ENCODE measurements at regions not wholly inside any gene's neighbourhood (a gene's known extent, or its start where the extent isn't known, plus 50 kb on each side); places are given as distances from the start of the nearest gene placed in this dataset.

DNA sequence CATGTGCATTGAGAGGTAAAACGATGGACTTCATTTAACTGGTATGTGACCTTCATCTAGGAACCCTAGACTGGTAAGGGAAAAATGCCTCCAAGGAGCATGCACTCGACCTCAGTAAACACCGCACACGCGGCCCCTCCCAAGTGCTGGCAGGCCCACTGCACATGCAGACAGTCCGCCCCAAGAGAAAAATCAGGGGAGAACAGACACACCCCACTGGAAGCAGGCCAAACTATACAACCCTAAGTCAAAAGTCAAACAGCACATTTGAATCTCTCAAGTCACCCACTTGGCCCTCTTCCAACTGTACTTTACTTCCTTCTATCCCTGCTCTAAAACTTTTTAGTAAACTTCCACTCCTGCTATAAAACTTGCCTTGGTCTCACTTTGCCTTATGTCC lies 250.1 kb upstream of the HES1 start:
- WGBS, 2 donors = 41 to 60% methylated on average over 6 of the region's 6 CpGs
- intact Hi-C loops (cut with DNase I) = no loop called here

DNA sequence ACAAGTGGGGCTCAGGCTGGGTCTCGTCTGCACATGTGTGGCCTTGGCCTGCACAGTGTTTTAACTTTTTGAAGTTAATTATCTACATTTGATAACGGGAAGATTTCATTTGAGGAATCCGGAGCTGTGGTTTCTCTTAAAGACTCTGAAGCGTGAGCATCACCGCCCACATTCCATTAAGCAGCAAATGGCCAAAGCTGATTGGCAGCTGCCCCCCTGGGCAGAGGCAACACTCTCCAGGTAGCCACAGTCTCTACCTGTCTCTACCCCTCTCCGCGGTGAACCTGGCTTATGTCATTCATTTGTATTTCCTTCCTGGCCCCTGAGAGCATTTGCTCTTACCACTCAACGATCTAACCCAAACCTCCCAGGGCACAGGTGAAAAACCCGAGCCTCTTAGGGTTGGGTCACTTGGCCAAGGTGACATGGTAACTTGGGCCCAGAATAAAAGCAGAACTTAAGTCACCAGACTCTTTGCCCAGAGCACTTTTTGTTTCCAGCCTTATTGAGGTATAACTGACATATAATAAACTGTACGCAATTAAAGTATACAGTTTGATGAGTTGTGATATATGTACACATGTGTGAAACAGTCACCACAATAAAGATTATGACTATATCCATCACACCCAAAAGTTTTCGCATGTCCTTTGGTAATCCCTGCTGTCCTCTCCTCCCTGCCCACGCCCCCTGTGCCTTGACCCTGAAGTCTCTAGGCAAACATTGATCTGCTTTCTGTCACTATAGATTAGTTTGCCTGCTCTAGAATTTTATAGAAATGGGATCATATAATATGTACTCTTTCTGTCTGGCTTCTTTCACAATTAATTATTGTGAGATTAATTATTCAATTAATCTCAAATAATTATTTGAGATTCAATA lies 245.7 kb upstream of the HES1 start:
- intact Hi-C loops (cut with DNase I) = no loop called here
- Histone ChIP-seq H3K4me3 (no peak overlapping the region), H3K27ac (peak overlapping the region in 1 of 4 donors; percentile 3), H3K4me1 (peaks cover 6 to 33% (median 19%) of the 10 kb centered on the region in 3 donors), H3K27me3 (no peaks in the 10 kb centered on the region), H3K9me3 (no peaks in the 10 kb centered on the region), H3K36me3 (no peaks in the 10 kb centered on the region)
- TF ChIP-seq, protein P1, sequence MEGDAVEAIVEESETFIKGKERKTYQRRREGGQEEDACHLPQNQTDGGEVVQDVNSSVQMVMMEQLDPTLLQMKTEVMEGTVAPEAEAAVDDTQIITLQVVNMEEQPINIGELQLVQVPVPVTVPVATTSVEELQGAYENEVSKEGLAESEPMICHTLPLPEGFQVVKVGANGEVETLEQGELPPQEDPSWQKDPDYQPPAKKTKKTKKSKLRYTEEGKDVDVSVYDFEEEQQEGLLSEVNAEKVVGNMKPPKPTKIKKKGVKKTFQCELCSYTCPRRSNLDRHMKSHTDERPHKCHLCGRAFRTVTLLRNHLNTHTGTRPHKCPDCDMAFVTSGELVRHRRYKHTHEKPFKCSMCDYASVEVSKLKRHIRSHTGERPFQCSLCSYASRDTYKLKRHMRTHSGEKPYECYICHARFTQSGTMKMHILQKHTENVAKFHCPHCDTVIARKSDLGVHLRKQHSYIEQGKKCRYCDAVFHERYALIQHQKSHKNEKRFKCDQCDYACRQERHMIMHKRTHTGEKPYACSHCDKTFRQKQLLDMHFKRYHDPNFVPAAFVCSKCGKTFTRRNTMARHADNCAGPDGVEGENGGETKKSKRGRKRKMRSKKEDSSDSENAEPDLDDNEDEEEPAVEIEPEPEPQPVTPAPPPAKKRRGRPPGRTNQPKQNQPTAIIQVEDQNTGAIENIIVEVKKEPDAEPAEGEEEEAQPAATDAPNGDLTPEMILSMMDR (IDR thresholded peaks at IDR 0.05) = no peak
- TF ChIP-seq POLR2A (IDR thresholded peaks at IDR 0.05) = no peak
- no peak for DNase-seq
- 73 to 83% methylated on average over 11 of the region's 12 CpGs for WGBS, 2 donors

More for the DNA sequence above, 250.1 kb upstream of the HES1 start:
- peak overlapping the region; percentile 50 to 87 (median 84) for H3K27ac ChIP-seq
- H3K4me1 ChIP-seq = peaks cover 3 to 45% (median 27%) of the 10 kb centered on the region in 3 donors
- no peak overlapping the region for H3K4me3 ChIP-seq
- no peak for DNase-seq
- H3K9me3 ChIP-seq = no peaks in the 10 kb centered on the region
- H3K36me3 ChIP-seq = no peaks in the 10 kb centered on the region
- TF ChIP-seq POLR2A (IDR thresholded peaks at IDR 0.05) = no peak
- TF ChIP-seq, protein P1 (IDR thresholded peaks at IDR 0.05) = no peak
- no peaks in the 10 kb centered on the region for H3K27me3 ChIP-seq

DNA sequence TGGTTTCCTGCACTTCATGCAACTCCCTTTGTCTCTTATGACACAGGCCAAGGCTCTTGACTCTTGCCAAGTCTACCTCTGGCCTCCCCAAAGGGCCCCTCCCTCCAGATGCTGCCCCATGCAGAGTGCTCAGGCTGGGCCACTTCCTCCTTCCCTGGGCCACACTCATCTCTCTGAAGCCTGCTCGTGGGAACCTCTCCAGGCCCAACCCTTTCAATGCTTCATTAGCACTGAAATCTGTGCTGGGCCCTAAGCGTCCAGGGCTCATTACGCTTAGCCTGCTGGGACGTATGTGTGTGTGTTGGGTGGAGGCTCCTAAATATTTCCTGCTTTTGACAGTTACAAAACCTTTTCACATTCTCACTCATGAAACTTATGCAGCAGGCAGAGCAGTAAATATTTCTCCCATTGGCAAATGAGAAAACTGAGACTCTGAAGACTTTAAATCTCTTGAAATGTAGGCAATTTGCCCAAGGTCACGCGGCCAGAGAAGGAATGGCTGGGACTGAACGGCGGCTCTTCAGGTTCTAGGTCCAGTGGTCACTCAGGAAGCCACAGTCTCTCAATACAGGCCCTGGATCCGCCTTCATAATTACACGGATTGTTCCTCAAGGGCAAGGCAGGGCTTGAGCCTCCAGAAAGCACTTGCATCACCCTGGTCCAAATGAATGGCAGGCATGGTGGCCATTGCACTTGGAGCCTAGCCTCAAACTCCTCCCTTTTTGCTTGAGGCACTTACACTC lies 241.7 kb upstream of the HES1 start:
- peak overlapping the region; percentile 71 to 88 (median 86) for H3K27ac ChIP-seq
- no peak overlapping the region for H3K4me3 ChIP-seq
- TF ChIP-seq, protein P1 (IDR thresholded peaks at IDR 0.05) = peak in 1 of 6 experiments; percentile 10
- TF ChIP-seq POLR2A (IDR thresholded peaks at IDR 0.05) = no peak
- H3K36me3 ChIP-seq = no peaks in the 10 kb centered on the region
- DNase-seq = no peak
- intact Hi-C loops (cut with DNase I) = no loop called here
- H3K4me1 ChIP-seq = peaks cover 4 to 42% (median 26%) of the 10 kb centered on the region in 3 donors
- WGBS, 2 donors = 36 to 48% methylated on average over 8 to 9 of the region's 10 CpGs
- no peaks in the 10 kb centered on the region for H3K9me3 ChIP-seq
- H3K27me3 ChIP-seq = no peaks in the 10 kb centered on the region

DNA sequence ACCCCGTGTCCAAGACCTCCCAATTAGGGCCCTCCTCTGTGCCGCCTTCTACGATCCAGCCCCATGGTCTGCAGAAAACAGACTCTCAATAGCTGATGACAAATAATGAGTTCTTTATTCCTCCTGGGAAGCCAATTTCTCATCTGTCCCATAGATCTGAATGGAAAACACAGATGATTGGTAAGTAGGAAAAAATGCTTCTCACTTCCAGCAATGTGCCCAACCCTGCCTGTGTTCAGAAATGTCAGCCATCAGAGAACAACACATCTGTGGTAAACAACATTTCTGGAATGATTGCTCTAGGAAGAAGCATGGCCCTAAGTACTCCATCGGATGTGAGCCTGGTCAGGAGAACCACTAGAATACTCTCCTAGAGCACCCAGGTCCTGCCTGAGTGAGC lies 240.5 kb upstream of the HES1 start:
- TF ChIP-seq POLR2A (IDR thresholded peaks at IDR 0.05) = no peak
- TF ChIP-seq, protein P1 (IDR thresholded peaks at IDR 0.05) = no peak
- Histone ChIP-seq H3K4me3 (no peak overlapping the region), H3K27me3 (no peaks in the 10 kb centered on the region), H3K27ac (peak overlapping the region; percentile 71 to 88 (median 86)), H3K9me3 (no peaks in the 10 kb centered on the region), H3K4me1 (peaks cover 4 to 42% (median 26%) of the 10 kb centered on the region in 3 donors), H3K36me3 (no peaks in the 10 kb centered on the region)
- DNase-seq = no peak
- intact Hi-C loops (cut with DNase I) = no loop called here
- 83 to 84% methylated on average over 4 of the region's 4 CpGs for WGBS, 2 donors

DNA sequence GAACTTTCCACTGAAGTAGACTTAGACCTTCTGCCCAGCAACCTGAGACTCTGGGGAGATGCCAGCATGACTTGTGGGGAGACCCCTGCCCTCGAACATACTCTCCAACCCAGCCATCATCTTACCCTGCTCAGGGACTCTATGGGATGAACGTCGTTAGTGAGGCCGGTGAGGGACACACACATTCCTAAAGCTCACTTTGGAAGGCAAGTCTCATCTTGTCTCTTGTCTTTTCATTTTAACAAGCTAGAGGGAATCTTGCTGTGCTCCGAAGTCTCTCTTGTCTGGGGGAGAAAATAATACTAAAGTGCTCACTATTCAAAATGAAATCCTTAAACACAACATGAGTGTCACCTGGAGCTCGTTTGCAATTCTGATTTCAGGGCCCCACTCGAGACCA lies 239.5 kb upstream of the HES1 start:
- Histone ChIP-seq H3K9me3 (no peaks in the 10 kb centered on the region), H3K27ac (peak overlapping the region in 2 of 4 donors; percentile 88), H3K36me3 (no peaks in the 10 kb centered on the region), H3K27me3 (no peaks in the 10 kb centered on the region), H3K4me3 (no peak overlapping the region), H3K4me1 (peaks cover 4 to 42% (median 26%) of the 10 kb centered on the region in 3 donors)
- TF ChIP-seq, protein P1 (IDR thresholded peaks at IDR 0.05) = no peak
- no peak for TF ChIP-seq POLR2A (IDR thresholded peaks at IDR 0.05)
- DNase-seq = no peak
- 46 to 53% methylated on average over 6 to 7 of the region's 7 CpGs for WGBS, 2 donors
- intact Hi-C loops (cut with DNase I) = no loop called here

Data from esophagus squamous epithelium (tissue), 5 donors.